ENCODE measurements at regions not wholly inside any gene's neighbourhood (a gene's known extent, or its start where the extent isn't known, plus 50 kb on each side); places are given as distances from the start of the nearest gene placed in this dataset.

DNA sequence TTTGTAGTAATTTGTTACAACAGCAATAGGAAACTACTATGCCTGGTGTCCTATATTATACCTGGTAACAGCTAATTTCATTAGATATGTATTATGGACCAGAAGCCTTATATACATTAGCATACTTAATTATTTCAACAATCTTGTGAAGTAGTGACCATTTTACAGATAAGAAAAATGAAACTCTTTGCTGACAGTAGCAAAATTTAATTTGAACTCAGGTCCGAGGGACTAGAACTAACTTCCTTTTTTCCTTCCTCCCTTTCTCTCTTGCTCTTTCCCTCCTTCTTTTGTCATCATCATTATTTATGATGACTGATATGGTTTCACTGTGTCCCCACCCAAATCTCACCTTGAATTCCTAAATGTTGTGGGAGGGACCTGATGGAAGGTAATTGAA, 482.0 kb downstream of the SNAPC1 start:
- H3K36me3 ChIP-seq: no peaks in the 10 kb centered on the region
- H3K4me3 ChIP-seq: no peak overlapping the region
- no peaks in the 10 kb centered on the region for H3K27me3 ChIP-seq
- no peaks in the 10 kb centered on the region for H3K9me3 ChIP-seq
- DNase-seq (no peak), ATAC-seq (no peak)
- H3K27ac ChIP-seq: no peak overlapping the region
- no peaks in the 10 kb centered on the region for H3K4me1 ChIP-seq
- intact Hi-C loops (cut with DNase I): no loop called here
- TF ChIP-seq CTCF (IDR thresholded peaks at IDR 0.05): no peak

DNA sequence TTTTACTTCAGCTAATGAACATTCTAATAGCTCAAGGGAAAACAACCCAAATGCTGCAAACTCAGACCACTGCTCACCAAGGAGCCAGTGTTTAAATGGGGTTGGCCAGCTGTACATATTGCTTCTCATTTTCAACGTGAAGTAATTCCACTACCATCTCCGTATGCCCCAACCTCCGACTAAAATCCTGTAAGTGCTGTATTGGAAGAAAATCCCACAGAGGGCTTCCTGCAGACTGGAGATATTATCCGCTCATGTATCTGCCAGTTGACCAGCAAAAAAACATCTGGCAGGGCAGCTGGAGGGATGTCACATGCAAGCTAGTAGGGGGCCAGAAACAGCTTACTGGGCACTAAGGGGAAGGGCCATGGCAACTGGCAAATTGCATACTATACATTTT, 485.0 kb downstream of the SNAPC1 start:
- H3K27me3 ChIP-seq: no peaks in the 10 kb centered on the region
- H3K9me3 ChIP-seq: no peaks in the 10 kb centered on the region
- H3K36me3 ChIP-seq: no peaks in the 10 kb centered on the region
- no peak overlapping the region for H3K27ac ChIP-seq
- no peaks in the 10 kb centered on the region for H3K4me1 ChIP-seq
- ATAC-seq (no peak), DNase-seq (no peak)
- TF ChIP-seq CTCF (IDR thresholded peaks at IDR 0.05): no peak
- intact Hi-C loops (cut with DNase I): no loop called here
- no peak overlapping the region for H3K4me3 ChIP-seq

DNA sequence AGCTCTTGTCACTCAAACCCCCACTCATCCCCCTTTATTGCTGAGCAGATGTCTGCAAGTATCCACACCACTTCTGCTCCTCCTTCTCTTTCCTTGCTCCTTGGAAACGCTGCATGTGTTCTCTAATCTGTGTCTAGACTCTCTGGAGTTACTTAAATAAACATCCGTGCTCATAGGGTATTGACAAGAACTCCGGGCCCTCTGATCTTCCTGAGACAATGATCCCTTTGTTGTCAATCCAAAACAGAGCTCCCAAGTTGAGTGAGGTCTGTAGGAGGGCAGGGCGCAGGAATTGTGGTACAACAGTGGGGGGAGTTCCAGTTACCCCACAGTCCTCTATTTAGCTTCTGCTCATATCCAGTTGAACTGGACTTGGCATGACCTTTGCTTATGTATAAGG, 489.0 kb downstream of the SNAPC1 start:
- no peak for TF ChIP-seq CTCF (IDR thresholded peaks at IDR 0.05)
- intact Hi-C loops (cut with DNase I): no loop called here
- ATAC-seq (no peak), DNase-seq (no peak)
- Histone ChIP-seq H3K4me3 (no peak overlapping the region), H3K4me1 (no peaks in the 10 kb centered on the region), H3K36me3 (no peaks in the 10 kb centered on the region), H3K9me3 (no peaks in the 10 kb centered on the region), H3K27ac (no peak overlapping the region), H3K27me3 (no peaks in the 10 kb centered on the region)

GRCh38 chr14:62253171-62253570, 491.0 kb downstream of the SNAPC1 start:
- intact Hi-C loops (cut with DNase I): no loop called here
- Histone ChIP-seq H3K9me3 (no peaks in the 10 kb centered on the region), H3K4me1 (no peaks in the 10 kb centered on the region), H3K27me3 (no peaks in the 10 kb centered on the region), H3K36me3 (no peaks in the 10 kb centered on the region), H3K27ac (no peak overlapping the region), H3K4me3 (no peak overlapping the region)
- ATAC-seq (no peak), DNase-seq (no peak)
- TF ChIP-seq CTCF (IDR thresholded peaks at IDR 0.05): no peak

GRCh38 chr14:62253911-62254310, 491.7 kb downstream of the SNAPC1 start:
- intact Hi-C loops (cut with DNase I): no loop called here
- no peak for DNase-seq

More at GRCh38 chr14:62253911-62254310, 491.7 kb downstream of the SNAPC1 start:
- no peak for ATAC-seq
- no peaks in the 10 kb centered on the region for H3K4me1 ChIP-seq
- no peaks in the 10 kb centered on the region for H3K36me3 ChIP-seq
- H3K4me3 ChIP-seq: no peak overlapping the region
- H3K9me3 ChIP-seq: no peaks in the 10 kb centered on the region
- no peaks in the 10 kb centered on the region for H3K27me3 ChIP-seq
- H3K27ac ChIP-seq: no peak overlapping the region
- TF ChIP-seq CTCF (IDR thresholded peaks at IDR 0.05): no peak

All from upper lobe of right lung (tissue), 1 donor.